HG03097 (cell line): ENCODE measurements at regions not wholly inside any gene's neighbourhood (a gene's known extent, or its start where the extent isn't known, plus 50 kb on each side); places are given as distances from the start of the nearest gene placed in this dataset.

Source experiments
- ATAC-seq: cut with Tn5 transposase; IDR thresholded peaks from one replicate; pipeline ENCODE4 v1.9.1; 2021; ENCODE audit not compliant: unreplicated experiment, low FRiP score

DNA sequence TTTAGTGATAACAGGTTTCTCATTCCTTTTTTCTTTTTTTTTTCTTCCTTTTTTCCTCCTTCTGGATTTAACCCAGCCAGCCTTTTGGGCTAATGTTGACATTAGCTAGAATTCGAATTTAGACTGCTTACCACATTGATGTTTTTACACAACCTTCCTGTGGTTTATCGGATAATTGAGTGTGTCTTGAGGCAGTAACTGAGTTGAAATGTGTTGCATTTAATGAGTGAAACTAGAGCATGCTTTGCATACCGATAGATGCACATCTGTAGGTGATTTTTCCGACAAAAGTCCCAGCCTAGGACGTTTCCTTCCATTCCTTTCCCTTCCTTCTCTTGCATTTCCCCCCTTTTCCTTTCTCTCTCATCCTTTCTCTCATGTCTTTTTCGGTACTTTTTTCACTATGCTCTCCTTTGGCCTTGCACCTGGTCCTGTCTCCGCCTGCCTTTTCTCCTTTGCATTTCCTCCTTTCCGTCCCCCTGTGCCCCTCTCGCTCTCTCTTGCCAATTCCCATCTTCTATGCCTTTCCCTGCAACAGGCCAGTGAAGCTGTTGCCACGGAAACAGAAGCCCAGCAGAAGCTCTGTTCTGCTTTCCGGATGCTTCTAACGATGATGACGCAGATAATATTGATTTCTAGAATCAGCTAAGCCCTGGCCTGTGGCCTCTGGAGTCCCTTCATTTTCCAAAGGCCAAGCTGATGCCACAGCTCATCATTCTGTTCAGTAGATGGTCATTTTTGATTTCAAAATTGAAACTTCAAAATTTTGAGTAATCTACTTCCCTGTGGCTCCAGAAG is 76.1 kb downstream of the SLC25A47 start:
- ATAC-seq, result no peak

DNA sequence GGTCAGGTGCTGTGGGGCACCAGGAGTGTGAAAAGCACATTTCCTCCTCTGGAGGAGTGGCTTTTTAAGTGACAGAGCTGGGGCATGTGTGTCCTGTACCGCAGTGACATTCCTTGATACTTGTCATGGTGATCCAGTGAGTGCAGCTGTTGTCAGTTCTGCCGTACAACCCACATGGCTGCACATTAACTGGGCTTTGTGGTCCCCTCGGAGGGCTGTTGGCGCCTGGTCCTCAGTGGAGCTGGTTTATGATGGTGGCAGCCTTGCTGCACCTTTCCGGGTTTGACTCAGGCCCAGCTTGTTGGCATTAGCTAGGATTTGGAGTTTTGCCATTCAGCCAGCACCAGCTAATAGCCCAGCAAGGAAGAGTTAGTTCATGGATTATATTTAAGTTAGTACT is 77.0 kb downstream of the SLC25A47 start:
- ATAC-seq, result no peak

DNA sequence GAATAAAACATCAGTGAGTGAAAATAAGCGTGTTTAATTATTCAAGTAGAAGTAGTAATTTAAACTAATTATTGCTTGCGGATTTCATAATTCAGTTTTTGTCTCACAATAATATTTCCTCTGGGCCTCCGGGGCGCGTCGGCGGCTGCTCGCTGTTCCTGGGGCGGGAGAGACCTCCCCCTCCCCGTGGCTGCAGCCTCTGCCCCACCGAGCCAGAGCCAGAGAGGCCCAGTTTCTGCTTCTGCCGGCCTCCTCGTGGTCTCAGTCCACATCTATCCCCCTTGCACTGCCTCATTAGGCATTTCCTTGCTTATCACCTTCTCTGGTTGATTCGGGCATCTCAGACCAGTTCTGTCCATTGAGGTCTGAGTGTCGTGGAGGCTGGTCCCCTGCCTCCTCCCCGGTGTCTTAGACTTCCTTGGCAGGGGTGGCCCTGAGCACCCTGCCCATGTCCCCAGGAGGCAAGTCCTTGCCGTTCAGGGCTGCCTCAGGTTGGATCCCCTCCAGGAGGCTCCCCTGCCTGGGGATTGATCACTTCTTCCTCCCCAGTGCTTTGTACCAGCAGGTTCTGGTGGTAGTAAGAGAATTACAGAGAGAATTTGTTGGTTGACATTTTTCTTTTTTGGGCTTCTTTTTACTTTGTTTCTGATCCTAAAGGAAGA is 78.0 kb downstream of the SLC25A47 start:
- ATAC-seq, result no peak

DNA sequence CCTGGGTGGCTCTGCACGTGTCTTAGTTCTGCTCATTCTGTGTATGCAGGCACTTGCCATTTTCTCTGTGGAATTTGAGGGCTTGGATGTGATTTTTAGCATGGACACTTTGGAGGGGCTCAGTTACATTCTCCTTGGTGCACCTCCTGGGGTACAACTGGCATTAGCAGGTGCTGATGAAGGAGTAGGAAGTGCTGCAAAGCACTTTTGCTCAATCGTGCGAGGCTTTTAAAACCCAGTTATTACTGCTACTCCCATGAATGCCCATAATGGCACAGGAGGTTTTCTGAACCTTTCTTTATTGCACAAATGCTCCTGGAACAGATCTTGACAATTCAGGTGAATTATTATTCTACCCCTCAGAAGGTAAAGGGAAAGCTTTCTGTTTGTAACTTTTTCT is 78.7 kb downstream of the SLC25A47 start:
- no peak for ATAC-seq

DNA sequence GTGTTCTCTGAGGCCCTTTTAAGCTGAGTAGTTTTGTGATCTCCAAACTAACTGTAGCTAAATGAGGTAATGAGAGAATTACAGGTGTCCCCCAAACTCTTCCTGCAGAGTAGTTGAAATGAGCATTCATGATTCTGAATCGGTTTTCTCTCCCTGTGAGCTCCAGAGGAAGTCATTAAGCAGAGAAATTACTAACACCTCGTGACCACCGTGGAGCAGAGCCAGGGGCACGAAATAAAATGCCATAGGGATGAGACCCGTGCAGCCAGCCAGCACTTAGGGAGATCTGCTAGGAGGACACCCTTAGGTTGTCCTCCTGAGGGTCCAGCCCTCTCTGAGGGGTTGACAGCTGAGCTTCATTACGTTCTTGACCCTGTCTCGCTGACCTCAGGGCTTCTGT is 79.5 kb downstream of the SLC25A47 start:
- ATAC-seq, result no peak

DNA sequence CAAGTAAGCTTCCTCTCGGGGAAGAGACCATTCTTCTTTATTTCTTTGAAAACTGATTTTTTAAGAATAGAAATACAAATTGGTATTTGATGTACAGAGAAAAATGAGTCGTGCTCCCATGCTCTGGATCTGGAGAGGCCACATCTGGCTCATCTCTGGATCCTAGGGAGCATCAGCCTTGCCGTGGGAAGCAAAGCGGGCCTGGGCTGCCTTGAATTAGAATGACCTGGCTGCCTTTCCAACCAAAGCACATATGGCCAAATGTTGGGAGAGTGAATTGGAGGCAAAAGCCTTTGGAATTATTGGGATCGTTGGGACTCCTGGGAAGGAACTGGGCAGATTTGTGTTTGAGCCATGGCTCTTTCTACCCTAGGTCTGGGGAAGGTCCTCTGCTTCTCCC is 80.0 kb downstream of the SLC25A47 start:
- ATAC-seq, result no peak

DNA sequence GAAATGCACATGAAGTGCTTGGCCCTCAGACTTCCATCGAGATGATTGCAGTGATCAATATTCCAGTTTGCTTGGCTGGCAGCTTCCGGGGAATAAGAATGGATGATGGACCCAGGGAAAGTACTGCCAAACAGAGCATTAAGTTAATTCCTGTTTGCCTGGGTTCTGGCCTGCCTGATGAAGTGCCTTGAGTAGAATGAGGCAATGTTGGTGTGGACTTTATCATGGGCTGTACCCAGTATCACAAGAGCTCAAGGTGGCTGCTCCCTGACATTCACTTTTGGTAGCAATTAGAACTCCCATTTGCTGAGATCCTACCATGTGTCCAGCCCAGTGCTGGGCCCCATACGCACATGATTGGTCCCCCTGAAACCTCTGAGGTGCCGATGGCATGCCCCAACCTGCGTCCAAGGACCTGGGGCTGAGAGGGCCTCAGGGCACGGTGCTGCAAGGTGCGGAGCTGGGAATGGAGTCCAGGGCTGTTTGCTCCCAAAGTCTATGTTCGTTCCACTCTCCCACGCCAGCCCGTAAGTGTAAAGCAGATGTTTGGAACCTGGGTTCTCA is 80.7 kb downstream of the SLC25A47 start:
- ATAC-seq, result no peak

DNA sequence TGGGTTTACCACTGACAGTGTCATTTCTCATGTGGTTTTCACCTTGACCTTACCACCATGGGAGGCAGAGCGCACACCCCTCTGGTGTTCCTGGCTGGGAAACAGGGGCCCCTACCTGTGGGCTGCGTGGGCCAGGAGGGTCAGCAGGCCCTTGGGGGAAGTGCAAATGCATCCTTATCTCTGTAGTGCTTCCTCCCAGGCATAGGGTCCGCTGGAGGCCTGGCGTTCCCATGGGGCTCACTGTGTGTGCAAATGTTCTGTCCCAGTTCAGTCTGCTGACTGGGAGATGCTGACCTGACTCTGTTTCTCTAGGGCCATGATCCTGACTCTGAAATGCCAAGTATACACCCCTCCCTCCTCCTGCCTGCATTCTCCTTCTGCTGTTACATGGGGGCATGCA is 81.3 kb downstream of the SLC25A47 start:
- no peak for ATAC-seq

DNA sequence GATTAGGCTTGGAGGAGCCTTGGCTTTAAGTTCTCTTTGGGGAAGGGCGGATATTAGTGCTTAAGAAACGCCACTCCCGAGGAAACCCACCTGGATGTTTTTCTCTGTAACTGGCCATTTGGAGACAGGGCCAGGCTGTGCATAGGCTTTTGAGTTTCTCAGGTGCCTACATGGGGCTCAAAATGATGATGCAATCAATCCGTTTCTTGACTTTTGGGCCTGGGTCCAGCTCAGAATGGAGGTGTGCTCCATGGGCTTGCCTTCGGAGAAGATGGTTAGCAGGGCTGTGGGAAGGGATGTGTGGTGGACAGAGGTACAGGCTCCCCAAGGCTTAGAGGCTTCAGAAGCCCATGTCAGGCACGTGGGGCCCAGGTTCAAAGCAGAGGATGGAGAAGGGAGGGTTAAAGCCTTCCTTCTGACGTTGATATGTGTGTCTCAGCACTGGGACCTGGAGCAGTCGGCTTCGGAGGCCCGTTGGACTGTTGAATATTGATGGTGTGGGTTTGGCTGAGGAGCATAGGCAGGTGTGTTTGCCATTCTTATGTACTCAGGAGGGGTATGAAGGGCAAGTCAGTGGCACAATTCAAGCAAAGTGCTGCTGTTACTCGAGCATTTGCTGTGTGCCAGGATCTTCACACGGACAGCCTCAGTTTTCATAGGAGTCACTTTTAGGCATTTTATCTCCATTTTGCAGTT is 82.8 kb downstream of the SLC25A47 start:
- ATAC-seq, result no peak

DNA sequence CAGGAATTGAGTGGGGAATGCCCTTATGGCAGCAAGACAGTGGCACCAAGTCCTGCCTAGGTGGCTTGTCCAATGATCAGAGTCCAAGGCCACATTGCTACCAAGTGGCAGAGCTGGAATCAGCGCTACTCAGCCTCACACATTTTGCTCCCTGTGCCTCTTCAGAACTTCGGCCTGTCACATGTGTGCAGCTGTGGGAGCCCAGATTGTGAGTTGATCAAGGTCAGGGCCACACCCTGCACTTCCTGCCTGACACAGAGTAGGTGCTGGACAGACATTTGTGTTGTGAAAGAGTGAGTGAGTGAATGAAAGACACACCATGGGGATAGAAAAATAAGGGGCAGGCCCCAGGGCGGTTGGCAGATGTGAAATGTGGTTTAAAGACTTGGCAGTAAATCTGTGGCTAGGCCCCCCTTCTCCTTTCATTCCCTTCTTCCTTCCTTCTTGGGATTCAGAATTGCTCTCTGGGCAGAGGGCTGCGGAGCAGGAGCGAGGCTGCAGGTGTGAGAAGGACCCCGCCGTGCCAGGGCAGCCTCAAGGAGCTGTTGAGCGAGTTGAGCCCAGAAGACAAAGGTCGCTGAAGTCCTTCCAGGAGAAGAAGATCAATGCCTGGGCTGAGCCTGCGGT is 83.5 kb downstream of the SLC25A47 start:
- ATAC-seq, result no peak

DNA sequence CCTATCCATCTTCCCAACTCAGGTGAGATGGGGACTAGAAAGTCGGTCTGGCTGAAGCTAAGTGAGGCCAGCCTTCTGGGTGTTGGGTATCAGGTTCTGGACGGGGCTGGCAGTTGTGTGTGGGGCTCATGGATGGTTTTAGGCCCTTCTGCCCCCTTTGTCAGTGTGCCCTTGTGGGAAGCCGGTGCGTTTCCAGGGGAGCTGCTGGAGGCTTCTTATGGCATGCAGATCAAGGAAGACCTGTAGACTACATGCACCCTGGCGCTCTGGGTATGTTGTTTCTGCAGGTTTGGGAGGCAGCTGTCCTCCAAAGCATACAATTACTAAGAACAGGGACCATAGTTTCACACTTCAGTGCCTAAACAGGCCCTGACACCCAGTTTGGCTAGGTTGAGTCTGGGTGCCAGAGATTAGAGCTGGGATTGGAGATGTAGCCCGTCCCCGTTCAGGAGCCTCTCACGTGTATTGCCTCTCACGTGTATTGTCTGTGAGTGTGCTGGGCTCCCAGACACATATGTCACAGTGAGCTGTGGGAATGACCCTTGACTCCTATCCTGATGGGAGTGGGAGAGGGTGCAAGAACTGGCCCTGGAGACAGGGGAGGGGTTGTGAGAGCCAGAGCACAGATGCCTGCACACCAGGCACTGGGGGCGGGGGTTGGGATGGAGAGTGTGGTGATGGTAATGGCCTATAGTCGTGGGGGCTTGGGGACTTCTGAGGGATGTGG is 84.4 kb downstream of the SLC25A47 start:
- ATAC-seq, result no peak

DNA sequence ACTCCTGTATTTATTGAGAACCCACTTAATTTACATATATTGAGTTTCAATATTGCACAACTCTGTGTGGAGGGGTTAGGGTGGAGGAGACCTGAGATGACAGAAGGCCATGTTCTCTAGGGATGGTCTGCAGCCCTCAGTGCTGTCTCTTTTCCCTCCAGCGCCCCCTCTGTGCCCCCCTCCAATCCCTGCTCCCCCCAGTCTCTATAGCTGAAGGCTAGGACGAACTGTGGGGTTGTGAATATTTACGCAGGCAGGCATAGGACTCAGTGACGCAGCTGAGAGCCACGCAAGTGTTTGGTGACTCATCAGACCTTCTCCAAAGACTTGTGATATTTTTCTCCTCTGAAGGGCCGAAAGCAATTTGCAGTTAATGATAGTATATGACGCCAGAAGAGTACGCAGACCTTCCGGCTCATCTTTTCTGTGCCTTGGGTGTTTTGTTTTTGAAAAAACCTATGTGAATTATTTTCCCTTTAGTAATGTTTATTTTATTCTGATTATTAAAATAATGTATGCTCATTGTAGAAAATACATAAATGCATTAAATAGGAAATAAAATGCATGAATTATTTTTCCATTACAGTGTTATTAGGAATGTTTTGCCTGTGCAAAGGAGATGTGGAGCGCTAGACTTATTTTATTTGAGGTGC is 85.3 kb downstream of the SLC25A47 start:
- ATAC-seq, result no peak

DNA sequence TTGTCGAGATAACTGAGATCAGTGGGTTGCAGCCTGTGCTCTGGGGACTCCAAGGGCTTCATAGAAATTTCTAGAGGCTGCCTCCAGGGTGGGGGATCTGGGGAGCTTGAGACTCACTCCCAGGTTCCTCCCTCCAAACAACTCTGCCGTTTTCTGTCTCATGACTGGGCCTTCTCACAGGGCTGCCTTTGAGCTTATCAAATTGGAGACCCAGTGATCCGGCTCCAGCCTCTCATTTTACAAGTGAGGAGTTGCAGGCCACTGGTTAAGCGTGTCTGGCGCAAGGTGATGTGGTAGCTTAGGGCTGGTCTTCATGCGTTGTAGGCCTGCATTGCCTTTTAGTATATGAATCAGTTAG is 85.8 kb downstream of the SLC25A47 start:
- no peak for ATAC-seq

DNA sequence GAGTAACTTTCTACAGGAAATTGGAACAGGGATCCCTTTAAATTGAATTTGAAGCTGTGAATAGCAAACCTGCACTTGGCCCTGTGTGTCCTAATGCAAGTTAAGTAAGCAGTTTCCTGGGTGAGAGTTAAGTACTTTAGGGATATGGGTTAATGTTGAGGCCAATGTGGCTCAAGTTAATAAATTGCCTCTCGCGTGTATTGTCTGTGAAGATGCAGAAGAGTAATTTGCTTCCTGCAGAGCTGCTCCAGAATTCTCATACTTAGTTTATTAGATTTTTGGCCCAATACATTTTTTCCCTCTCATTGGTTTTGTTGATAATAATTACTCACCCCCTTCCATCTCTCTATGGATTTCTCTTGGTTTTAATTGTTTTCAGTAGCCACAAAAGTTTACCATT is 86.5 kb downstream of the SLC25A47 start:
- no peak for ATAC-seq

DNA sequence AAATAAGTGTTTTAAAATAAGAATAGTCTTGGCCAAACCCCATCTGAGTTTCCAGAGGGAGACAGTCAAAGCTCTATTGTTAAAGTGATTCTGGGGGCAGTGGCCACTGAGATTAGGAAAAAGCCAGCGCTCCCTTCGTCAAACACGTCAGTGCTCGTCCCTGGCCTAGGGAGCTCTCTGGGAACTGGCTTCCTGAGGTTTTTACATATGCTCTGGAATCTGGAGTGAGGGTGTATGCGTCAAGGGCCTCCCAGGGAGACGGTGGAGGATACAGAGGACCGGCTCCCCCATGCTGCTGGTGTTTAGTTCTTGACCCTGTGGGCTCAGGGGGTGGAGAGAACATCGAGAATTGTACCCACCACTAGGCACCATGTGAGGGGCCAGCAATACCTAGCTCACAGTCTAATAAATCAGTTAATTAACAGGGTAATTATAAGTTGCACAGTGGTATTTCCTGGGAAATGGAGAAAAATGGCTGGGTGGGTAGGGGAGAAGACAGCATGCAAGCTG is 87.0 kb downstream of the SLC25A47 start:
- no peak for ATAC-seq

DNA sequence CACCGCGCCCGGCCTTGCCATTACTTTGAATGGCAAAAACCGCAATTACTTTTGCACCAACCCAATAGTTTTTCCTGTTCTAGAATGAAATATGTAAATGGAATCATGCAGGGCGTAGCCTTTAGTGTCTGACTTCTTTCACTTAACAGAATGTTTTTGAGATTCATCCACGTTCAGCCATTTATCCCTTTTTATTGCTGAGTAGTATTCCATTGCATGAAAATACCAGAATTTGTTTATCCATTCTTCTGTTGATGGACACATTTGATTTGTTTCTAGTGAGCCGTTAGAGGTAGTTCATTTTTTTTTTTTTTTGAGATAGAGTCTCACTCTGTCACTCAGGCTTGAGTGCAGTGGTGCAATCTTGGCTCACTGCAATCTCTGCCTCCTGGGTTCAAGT is 90.6 kb downstream of the SLC25A47 start:
- ATAC-seq, result no peak

DNA sequence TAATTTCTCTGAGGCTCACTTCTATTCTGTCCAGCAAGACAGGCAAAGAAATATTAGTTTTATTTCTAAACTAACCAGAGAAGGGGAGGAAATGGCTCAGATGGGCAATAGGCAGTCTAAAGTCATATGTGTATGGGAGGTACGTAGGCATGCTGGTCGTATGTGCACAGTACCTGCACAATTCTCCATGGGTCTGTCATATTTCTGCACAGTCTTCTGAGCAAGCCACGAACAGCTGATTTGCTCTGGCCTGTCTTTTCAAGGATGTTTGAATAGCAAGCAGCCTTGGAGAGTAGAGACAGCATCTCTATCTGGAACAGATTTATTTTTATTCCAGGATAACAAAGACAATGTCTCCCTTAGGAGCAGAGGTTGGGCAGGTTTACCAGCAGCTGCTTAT is 92.1 kb downstream of the SLC25A47 start:
- ATAC-seq, result no peak

DNA sequence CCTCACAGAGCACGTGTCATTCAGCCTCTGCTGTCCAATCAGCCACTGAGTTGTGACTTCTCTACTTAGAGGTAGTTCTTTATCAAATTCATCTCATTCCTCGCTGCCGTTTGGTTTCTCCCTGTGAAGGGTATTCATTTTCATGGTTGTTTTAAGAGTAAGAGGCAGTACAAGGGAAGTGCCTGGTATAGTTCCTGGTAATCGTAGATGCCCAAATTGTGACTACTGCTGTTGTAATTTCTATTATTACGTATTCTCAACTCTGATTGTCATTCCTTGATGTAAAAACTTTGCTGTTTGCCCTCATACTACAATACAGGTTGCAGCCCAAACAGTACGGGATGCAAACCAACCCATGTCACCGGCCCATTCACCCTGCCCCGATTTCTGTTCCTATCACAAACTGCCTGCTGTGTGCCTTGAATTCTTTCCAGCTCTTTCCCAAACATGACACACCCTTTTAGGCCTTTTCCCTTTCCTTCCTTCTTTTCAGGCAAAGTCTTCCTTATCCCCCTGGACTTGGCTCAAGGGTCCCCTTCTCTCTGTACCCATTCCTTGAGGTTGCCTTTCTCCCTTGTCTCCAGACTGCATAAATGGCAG is 93.0 kb downstream of the SLC25A47 start:
- no peak for ATAC-seq
